HEK293 (cell line): ENCODE measurements at regions not wholly inside any gene's neighbourhood (a gene's known extent, or its start where the extent isn't known, plus 50 kb on each side); places are given as distances from the start of the nearest gene placed in this dataset.

Experiments
- CTCF ChIA-PET: fragments of 350-600 bp; formaldehyde crosslinking; extraction: SDS; loops from one replicate; lab custom pipeline; 2021; ENCODE audit warnings: antibody characterized with exemption; lab: Yijun Ruan, JAX
- POLR2A ChIA-PET: fragments of 300-600 bp; formaldehyde crosslinking; extraction: SDS; loops from one replicate; lab custom pipeline; 2020; ENCODE audit warnings: antibody characterized with exemption, inconsistent platforms; lab: Yijun Ruan, JAX
- H3K27ac ChIP-seq: fragments of 200-500 bp; sonication (Bioruptor generic); 2 replicates; pipeline ENCODE4 v1.5.1; 2014; ENCODE audit warnings: low read depth, low read length, control low read depth, inconsistent platforms; ENCODE audit errors: extremely low read depth
- H3K36me3 ChIP-seq, 2 experiments: fragments of 200-500 bp in 1 of 2; sonication (Bioruptor generic) in 1 of 2; 1 replicate in 1 of 2; 2 replicates in 1 of 2; pipeline ENCODE4 v1.5.1; 2014 to 2017; ENCODE audit warnings: inconsistent platforms in 2 of 2, low read length in 2 of 2; ENCODE audit not compliant: control insufficient read depth in 2 of 2, insufficient read depth in 1 of 2
- H3K4me1 ChIP-seq: fragments of 200-500 bp; sonication (Bioruptor generic); 2 replicates; pipeline ENCODE4 v1.5.1; 2014; ENCODE audit warnings: mild to moderate bottlenecking, low read length, inconsistent platforms; ENCODE audit not compliant: control insufficient read depth, insufficient read depth
- H3K4me3 ChIP-seq: 2 replicates; pipeline ENCODE4 v1.5.1; 2011; ENCODE audit warnings: low read depth, mild to moderate bottlenecking, control low read depth, low read length, moderate library complexity
- H3K9me3 ChIP-seq: fragments of 200-500 bp; sonication (Bioruptor generic); 2 replicates; pipeline ENCODE4 v1.5.1; 2014; ENCODE audit warnings: low read depth, low read length, inconsistent platforms; ENCODE audit not compliant: control insufficient read depth, insufficient read depth
- AEBP2 ChIP-seq: fragments of 450-650 bp; formaldehyde crosslinking; IDR thresholded peaks from 2 replicates; pipeline ENCODE4 v1.5.1; 2016; ENCODE audit warnings: missing biosample characterization, missing genetic modification characterization, borderline replicate concordance
- GLI4 ChIP-seq: fragments of 450-650 bp; formaldehyde crosslinking; IDR thresholded peaks from 2 replicates; pipeline ENCODE4 v1.5.1; 2016; ENCODE audit warnings: missing biosample characterization, missing genetic modification characterization
- HOXA7 ChIP-seq: sonication (generic); formaldehyde crosslinking; IDR thresholded peaks from 2 replicates; pipeline ENCODE4 v1.8.1; 2022; ENCODE audit warnings: missing genetic modification reagents, borderline replicate concordance
- MYNN ChIP-seq: fragments of 450-650 bp; formaldehyde crosslinking; IDR thresholded peaks from 2 replicates; pipeline ENCODE4 v1.5.1; 2016; ENCODE audit warnings: missing biosample characterization, missing genetic modification characterization, borderline replicate concordance
- REPIN1 ChIP-seq: fragments of 450-650 bp; formaldehyde crosslinking; IDR thresholded peaks from 2 replicates; pipeline ENCODE4 v1.5.1; 2017; ENCODE audit warnings: missing biosample characterization, missing genetic modification characterization, low read depth
- SALL2 ChIP-seq: fragments of 450-650 bp; formaldehyde crosslinking; IDR thresholded peaks from 2 replicates; pipeline ENCODE4 v1.5.0; 2017; ENCODE audit warnings: missing biosample characterization, mild to moderate bottlenecking, missing genetic modification characterization, borderline replicate concordance
- WT1 ChIP-seq: fragments of 450-650 bp; formaldehyde crosslinking; IDR thresholded peaks from 2 replicates; pipeline ENCODE4 v1.5.1; 2016; ENCODE audit warnings: missing biosample characterization, missing genetic modification characterization
- ZBTB11 ChIP-seq: fragments of 450-650 bp; formaldehyde crosslinking; conservative IDR thresholded peaks from 2 replicates; pipeline ENCODE4 v1.5.1; 2016; ENCODE audit warnings: low read depth, missing biosample characterization, missing genetic modification characterization
- ZBTB17 ChIP-seq: fragments of 450-650 bp; formaldehyde crosslinking; IDR thresholded peaks from 2 replicates; pipeline ENCODE4 v1.5.1; 2016; ENCODE audit warnings: missing biosample characterization, missing genetic modification characterization
- ZFP41 ChIP-seq: fragments of 450-650 bp; formaldehyde crosslinking; IDR thresholded peaks from 2 replicates; pipeline ENCODE4 v1.5.1; 2016; ENCODE audit warnings: missing biosample characterization, missing genetic modification characterization, borderline replicate concordance
- ZFP69B ChIP-seq: fragments of 450-650 bp; formaldehyde crosslinking; IDR thresholded peaks from 2 replicates; pipeline ENCODE4 v1.5.1; 2016; ENCODE audit warnings: missing biosample characterization, missing genetic modification characterization
- ZNF157 ChIP-seq: fragments of 450-650 bp; formaldehyde crosslinking; IDR thresholded peaks from 2 replicates; pipeline ENCODE4 v1.5.1; 2016; ENCODE audit warnings: missing biosample characterization, missing genetic modification characterization
- ZNF280D ChIP-seq: fragments of 450-650 bp; formaldehyde crosslinking; IDR thresholded peaks from 2 replicates; pipeline ENCODE4 v1.5.1; 2016; ENCODE audit warnings: missing biosample characterization, missing genetic modification characterization
- ZNF335 ChIP-seq: fragments of 450-650 bp; formaldehyde crosslinking; conservative IDR thresholded peaks from 2 replicates; pipeline ENCODE4 v1.5.1; 2016; ENCODE audit warnings: missing biosample characterization, missing genetic modification characterization
- ZNF350 ChIP-seq: fragments of 450-650 bp; formaldehyde crosslinking; IDR thresholded peaks from 2 replicates; pipeline ENCODE4 v1.5.0; 2017; ENCODE audit warnings: missing biosample characterization, mild to moderate bottlenecking, missing genetic modification characterization
- ZNF473 ChIP-seq: fragments of 450-650 bp; formaldehyde crosslinking; IDR thresholded peaks from 2 replicates; pipeline ENCODE4 v1.5.1; 2017; ENCODE audit warnings: missing biosample characterization, missing genetic modification characterization
- ZNF560 ChIP-seq: fragments of 450-650 bp; formaldehyde crosslinking; IDR thresholded peaks from 2 replicates; pipeline ENCODE4 v1.5.1; 2017; ENCODE audit warnings: missing biosample characterization, missing genetic modification characterization, borderline replicate concordance
- ZNF707 ChIP-seq: fragments of 450-650 bp; formaldehyde crosslinking; IDR thresholded peaks from 2 replicates; pipeline ENCODE4 v1.5.1; 2016; ENCODE audit warnings: missing biosample characterization, missing genetic modification characterization
- TF ChIP-seq, protein P1 (sequence below): fragments of 450-650 bp; formaldehyde crosslinking; IDR thresholded peaks from 2 replicates; pipeline ENCODE4 v1.5.1; 2016; ENCODE audit warnings: missing biosample characterization, missing genetic modification characterization
- TF ChIP-seq, protein P2 (sequence below): fragments of 450-650 bp; formaldehyde crosslinking; IDR thresholded peaks from 2 replicates; pipeline ENCODE4; 2016; ENCODE audit warnings: missing biosample characterization, missing genetic modification characterization
- TF ChIP-seq, protein P3 (sequence below): fragments of 450-650 bp; formaldehyde crosslinking; IDR thresholded peaks from 2 replicates; pipeline ENCODE4 v1.5.1; 2016; ENCODE audit warnings: missing biosample characterization, missing genetic modification characterization
- TF ChIP-seq, protein P4 (sequence below): fragments of 450-650 bp; formaldehyde crosslinking; optimal IDR thresholded peaks from 2 replicates; pipeline ENCODE3; 2016; ENCODE audit warnings: missing biosample characterization, mild to moderate bottlenecking, missing genetic modification characterization

DNA sequence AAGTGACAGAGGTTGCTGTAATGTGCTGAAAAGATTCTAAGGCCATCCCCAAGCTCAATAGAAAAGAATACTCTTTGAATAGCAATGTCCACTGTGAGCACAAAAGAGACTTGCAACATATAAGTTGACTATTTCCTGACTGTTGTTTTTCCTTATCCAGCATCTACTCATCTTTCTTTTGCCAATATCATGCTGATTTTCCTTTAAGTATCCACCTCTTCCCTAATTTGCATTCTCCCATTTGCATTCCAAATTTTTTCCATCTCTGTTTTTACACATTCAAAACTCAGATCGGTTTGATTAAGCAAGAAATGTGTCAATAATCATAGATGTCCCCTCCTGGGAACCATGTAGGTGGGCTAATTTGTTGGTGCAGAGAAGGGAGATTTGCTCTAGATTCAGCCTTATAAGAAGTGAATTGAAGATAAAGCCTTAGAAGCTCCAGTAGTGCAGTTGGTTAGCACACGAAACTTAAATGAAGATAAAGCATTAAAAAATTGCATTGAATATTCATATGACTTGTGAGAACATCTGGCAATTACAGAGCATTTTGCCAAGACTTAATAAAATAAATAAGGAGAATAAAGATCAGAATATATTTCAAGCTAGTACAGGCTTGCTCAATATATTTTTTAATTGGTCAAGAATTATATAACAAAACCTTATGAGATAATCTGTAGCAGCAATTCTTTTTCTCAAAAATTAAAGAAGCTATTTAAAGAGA, 267.6 kb downstream of the TMEM167A start (continued):
- TF ChIP-seq ZBTB11 (tag by site-specific recombination), result no peak
- TF ChIP-seq ZNF157 (tag by site-specific recombination), result no peak
- TF ChIP-seq ZBTB17 (tag by site-specific recombination), result no peak
- no peak for TF ChIP-seq HOXA7 (CRISPR knock-in tag)
- TF ChIP-seq ZNF560, result no peak
- TF ChIP-seq, protein P1, sequence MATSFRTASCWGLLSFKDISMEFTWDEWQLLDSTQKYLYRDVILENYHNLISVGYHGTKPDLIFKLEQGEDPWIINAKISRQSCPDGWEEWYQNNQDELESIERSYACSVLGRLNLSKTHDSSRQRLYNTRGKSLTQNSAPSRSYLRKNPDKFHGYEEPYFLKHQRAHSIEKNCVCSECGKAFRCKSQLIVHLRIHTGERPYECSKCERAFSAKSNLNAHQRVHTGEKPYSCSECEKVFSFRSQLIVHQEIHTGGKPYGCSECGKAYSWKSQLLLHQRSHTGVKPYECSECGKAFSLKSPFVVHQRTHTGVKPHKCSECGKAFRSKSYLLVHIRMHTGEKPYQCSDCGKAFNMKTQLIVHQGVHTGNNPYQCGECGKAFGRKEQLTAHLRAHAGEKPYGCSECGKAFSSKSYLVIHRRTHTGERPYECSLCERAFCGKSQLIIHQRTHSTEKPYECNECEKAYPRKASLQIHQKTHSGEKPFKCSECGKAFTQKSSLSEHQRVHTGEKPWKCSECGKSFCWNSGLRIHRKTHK, result no peak
- no peak for TF ChIP-seq ZNF473 (tag by site-specific recombination)
- no peak for TF ChIP-seq GLI4 (tag by site-specific recombination)
- TF ChIP-seq REPIN1 (tag by site-specific recombination), result no peak
- TF ChIP-seq ZNF335, result no peak
- no peak for TF ChIP-seq SALL2 (tag by site-specific recombination)
- TF ChIP-seq, protein P2, sequence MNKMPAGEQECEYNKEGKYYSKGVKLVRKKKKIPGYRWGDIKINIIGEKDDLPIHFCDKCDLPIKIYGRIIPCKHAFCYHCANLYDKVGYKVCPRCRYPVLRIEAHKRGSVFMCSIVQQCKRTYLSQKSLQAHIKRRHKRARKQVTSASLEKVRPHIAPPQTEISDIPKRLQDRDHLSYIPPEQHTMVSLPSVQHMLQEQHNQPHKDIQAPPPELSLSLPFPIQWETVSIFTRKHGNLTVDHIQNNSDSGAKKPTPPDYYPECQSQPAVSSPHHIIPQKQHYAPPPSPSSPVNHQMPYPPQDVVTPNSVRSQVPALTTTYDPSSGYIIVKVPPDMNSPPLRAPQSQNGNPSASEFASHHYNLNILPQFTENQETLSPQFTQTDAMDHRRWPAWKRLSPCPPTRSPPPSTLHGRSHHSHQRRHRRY (tag by site-specific recombination), result no peak
- TF ChIP-seq WT1 (tag by site-specific recombination), result no peak
- no peak for TF ChIP-seq ZNF280D (tag by site-specific recombination)

- Histone ChIP-seq H3K27ac (no peak overlapping the region), H3K4me3 (no peak overlapping the region), H3K4me1 (no peaks in the 10 kb centered on the region), H3K9me3 (no peaks in the 10 kb centered on the region), H3K36me3 (no peaks in the 10 kb centered on the region)
- POLR2A ChIA-PET, result no interaction called here
- TF ChIP-seq ZFP41 (tag by site-specific recombination), result no peak
- TF ChIP-seq, protein P3, sequence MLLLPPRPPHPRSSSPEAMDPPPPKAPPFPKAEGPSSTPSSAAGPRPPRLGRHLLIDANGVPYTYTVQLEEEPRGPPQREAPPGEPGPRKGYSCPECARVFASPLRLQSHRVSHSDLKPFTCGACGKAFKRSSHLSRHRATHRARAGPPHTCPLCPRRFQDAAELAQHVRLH, result no peak
- TF ChIP-seq ZFP69B (tag by site-specific recombination), result no peak
- TF ChIP-seq, protein P4, sequence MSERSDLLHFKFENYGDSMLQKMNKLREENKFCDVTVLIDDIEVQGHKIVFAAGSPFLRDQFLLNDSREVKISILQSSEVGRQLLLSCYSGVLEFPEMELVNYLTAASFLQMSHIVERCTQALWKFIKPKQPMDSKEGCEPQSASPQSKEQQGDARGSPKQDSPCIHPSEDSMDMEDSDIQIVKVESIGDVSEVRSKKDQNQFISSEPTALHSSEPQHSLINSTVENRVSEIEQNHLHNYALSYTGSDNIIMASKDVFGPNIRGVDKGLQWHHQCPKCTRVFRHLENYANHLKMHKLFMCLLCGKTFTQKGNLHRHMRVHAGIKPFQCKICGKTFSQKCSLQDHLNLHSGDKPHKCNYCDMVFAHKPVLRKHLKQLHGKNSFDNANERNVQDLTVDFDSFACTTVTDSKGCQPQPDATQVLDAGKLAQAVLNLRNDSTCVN, result no peak
- TF ChIP-seq ZNF350, result no peak
- no peak for TF ChIP-seq ZNF707 (tag by site-specific recombination)
- TF ChIP-seq AEBP2 (tag by site-specific recombination), result no peak
- TF ChIP-seq MYNN, result no peak
- CTCF ChIA-PET, result no interaction called here
Observed at GRCh38 chr5:82808960-82809359, 268.2 kb downstream of the TMEM167A start.
